ENCODE measurements at regions not wholly inside any gene's neighbourhood (a gene's known extent, or its start where the extent isn't known, plus 50 kb on each side); places are given as distances from the start of the nearest gene placed in this dataset.

DNA sequence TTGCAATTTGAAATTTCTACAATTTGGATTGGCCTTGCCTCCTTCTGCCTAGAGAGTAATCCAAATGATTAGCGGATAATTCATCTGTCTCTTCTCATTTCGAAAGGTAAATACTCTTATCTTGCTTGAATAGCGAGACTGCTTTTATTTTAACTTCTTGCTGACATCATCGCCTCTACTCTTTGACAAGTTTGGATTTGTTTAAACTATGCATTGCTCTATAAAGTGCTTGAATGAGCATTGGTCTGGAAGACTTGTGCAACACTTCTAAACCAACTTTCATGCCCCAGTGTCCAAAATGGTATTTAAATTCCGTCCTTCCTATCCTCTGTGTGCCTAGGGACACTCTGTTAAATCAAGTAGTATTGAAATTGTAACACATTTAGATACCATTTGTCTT lies 384.1 kb upstream of the SLC35B3 start:
- Mint-ChIP-seq H3K4me3 (no peak overlapping the region), H3K4me1 (no peaks in the 10 kb centered on the region), H3K27me3 (ENCODE audit: low read depth in 3 of 3) (no peaks in the 10 kb centered on the region), H3K9me3 (peaks cover 0 to 1% (median 0%) of the 10 kb centered on the region in 7 donors), H3K36me3 (no peaks in the 10 kb centered on the region), H3K27ac (no peak overlapping the region)
- Histone ChIP-seq H3K27ac (ENCODE audit: low read depth in 1 of 2, low read length in 2 of 2) (no peak overlapping the region), H3K4me1 (ENCODE audit: control insufficient read depth in 1 of 2, insufficient read depth in 2 of 2, low read length in 2 of 2) (no peaks in the 10 kb centered on the region), H3K79me2 (ENCODE audit: insufficient read depth, low read length) (no peaks in the 10 kb centered on the region), H3K36me3 (replicated peaks in 1 of 2; ENCODE audit: control insufficient read depth in 1 of 2, insufficient read depth in 2 of 2, low read length in 2 of 2) (no peaks in the 10 kb centered on the region), H2AFZ (ENCODE audit: insufficient read depth, low read depth, low read length, poor library complexity, severe bottlenecking) (no peak overlapping the region), H3K27me3 (ENCODE audit: control insufficient read depth in 2 of 2, insufficient read depth in 2 of 2, low read length in 2 of 2) (no peaks in the 10 kb centered on the region), H3K9ac (ENCODE audit: insufficient read depth, low read length, poor library complexity, severe bottlenecking) (no peak overlapping the region), H3K4me3 (replicated peaks in 1 of 3; ENCODE audit: low read depth in 2 of 3, low read length in 3 of 3) (no peak overlapping the region), H3K4me2 (replicated peaks; ENCODE audit: extremely low read depth, low read length, poor library complexity, severe bottlenecking) (no peak overlapping the region), H3K9me3 (replicated peaks in 1 of 2; ENCODE audit: control insufficient read depth in 1 of 2, insufficient read depth in 1 of 2, low read length in 2 of 2) (no peaks in the 10 kb centered on the region), H4K20me1 (ENCODE audit: insufficient read depth, low read length) (no peaks in the 10 kb centered on the region)
- no peak for TF ChIP-seq CTCF (IDR thresholded peaks at IDR 0.05)
- intact Hi-C loops (cut with micrococcal nuclease) = no loop called here
- DNase-seq = no peak
- no CpG with 5 or more reads among the region's 5 CpGs for WGBS (ENCODE audit: insufficient coverage)

- no peaks in the 10 kb centered on the region for H3K4me1 Mint-ChIP-seq
- DNase-seq = no peak
- Histone ChIP-seq H4K20me1 (ENCODE audit: insufficient read depth, low read length) (no peaks in the 10 kb centered on the region), H2AFZ (ENCODE audit: insufficient read depth, low read depth, low read length, poor library complexity, severe bottlenecking) (no peak overlapping the region), H3K27me3 (ENCODE audit: control insufficient read depth in 2 of 2, insufficient read depth in 2 of 2, low read length in 2 of 2) (no peaks in the 10 kb centered on the region), H3K27ac (ENCODE audit: low read depth in 1 of 2, low read length in 2 of 2) (no peak overlapping the region), H3K4me3 (replicated peaks in 1 of 3; ENCODE audit: low read depth in 2 of 3, low read length in 3 of 3) (no peak overlapping the region), H3K9ac (ENCODE audit: insufficient read depth, low read length, poor library complexity, severe bottlenecking) (no peak overlapping the region), H3K9me3 (replicated peaks in 1 of 2; ENCODE audit: control insufficient read depth in 1 of 2, insufficient read depth in 1 of 2, low read length in 2 of 2) (no peaks in the 10 kb centered on the region), H3K36me3 (replicated peaks in 1 of 2; ENCODE audit: control insufficient read depth in 1 of 2, insufficient read depth in 2 of 2, low read length in 2 of 2) (no peaks in the 10 kb centered on the region), H3K79me2 (ENCODE audit: insufficient read depth, low read length) (no peaks in the 10 kb centered on the region), H3K4me1 (ENCODE audit: control insufficient read depth in 1 of 2, insufficient read depth in 2 of 2, low read length in 2 of 2) (no peaks in the 10 kb centered on the region), H3K4me2 (replicated peaks; ENCODE audit: extremely low read depth, low read length, poor library complexity, severe bottlenecking) (no peak overlapping the region)
- H3K27me3 Mint-ChIP-seq (ENCODE audit: low read depth in 3 of 3) = no peaks in the 10 kb centered on the region
- no peak overlapping the region for H3K4me3 Mint-ChIP-seq
- no peaks in the 10 kb centered on the region for H3K36me3 Mint-ChIP-seq
- TF ChIP-seq CTCF (IDR thresholded peaks at IDR 0.05) = no peak
- no CpG with 5 or more reads among the region's 1 CpG for WGBS (ENCODE audit: insufficient coverage)
- no peaks in the 10 kb centered on the region for H3K9me3 Mint-ChIP-seq
- intact Hi-C loops (cut with micrococcal nuclease) = no loop called here
- H3K27ac Mint-ChIP-seq = no peak overlapping the region
These were observed 379.2 kb upstream of the SLC35B3 start for GRCh38 chr6:8814440-8815000.
